ENCODE measurements at regions not wholly inside any gene's neighbourhood (a gene's known extent, or its start where the extent isn't known, plus 50 kb on each side); places are given as distances from the start of the nearest gene placed in this dataset.
A peak's percentile ranks its signal among the peaks of the same experiment; 100 is the strongest.
"Not testable (repeated sequence)": the region's sequence is repeated elsewhere in the genome, so short reads cannot be mapped to it uniquely, and the experiment has no call there.

DNA sequence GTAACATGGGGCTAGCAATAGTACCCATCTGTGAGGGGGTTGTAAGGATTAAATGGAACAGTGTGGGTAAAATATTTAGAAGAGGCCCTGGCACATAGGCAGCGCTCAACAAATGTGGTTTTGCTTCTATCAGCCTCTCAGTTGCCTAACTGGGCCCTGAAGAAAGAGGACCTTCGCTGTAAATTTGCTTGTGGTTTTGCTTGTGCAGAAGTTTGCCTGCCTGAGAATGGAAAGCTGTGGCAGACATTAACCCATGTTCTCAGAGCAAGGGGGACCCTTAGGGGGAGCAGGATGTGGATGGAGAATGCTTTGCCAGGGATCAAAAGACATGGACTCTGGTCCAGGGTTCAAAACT is 160.1 kb downstream of the BRMS1L start:
- no peak for DNase-seq

DNA sequence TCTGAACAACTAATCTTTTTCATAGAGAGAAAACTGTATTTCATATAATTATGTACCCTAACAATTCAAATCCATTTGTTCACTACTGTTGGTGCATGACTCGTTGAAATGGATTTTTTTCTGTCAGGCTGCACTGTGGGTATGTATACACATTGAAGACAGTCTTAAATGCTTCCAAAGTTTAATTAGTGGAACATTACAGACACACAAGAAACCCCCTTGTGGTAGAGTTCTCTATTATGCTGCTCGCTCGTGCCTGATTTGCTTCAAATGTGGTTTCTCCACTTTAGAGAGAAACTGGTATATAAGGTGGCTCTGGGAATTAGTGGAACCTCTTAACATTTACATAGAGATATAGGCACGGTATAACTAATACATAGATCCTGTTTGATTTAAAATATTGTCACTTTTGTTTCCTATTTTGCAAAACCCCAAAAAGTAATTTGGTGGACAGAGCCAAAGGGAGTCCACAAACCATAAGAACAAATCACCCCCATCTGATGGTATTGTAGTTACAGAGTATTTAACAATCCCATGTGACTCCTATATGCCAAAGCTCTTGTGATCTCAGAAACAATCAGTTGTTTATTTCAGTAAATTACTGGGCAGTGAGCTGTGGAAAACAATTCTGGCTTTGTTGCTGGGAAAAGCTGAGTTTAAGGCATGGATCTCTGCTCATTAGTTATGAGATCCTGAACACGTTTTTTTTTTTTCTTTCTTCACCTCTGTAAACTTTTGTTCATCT is 159.5 kb downstream of the BRMS1L start:
- no peak for DNase-seq

DNA sequence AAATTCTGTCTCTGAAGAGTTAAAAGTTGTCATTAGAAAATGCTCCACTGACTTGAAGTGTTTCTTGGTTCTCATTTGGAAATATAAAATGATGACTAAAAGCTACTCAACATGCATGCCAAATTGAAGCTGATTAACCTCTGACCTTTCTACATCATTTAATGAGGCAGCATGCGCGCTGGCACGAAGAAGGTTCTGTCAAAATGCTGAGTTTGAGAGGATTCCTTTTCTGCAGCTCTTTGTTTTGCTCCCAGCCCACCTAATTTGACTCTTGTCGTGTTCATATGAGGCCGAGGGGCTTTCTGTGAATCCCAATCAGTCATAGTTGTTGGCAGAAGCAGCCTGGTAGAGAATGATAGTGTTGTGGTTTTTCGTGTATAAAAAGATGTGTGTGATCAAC is 153.4 kb downstream of the BRMS1L start:
- DNase-seq, result no peak

DNA sequence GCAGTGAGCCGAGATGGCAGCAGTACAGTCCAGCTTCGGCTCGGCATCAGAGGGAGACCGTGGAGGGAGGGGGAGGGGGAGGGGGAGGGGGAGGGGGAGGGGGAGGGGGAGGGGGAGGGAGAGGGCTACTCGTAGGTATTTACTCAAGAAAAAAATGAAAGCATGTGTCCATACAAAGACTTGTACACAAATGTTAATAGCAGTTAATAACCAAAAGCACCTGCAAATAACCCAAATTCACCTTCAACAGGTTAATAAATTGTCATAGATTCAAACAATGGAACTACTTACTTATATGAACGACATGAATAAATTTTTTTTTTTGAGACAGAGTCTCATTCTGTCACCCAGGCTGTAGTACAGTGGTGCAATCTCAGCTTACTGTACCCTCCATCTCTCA is 152.4 kb downstream of the BRMS1L start:
- DNase-seq, result no peak

DNA sequence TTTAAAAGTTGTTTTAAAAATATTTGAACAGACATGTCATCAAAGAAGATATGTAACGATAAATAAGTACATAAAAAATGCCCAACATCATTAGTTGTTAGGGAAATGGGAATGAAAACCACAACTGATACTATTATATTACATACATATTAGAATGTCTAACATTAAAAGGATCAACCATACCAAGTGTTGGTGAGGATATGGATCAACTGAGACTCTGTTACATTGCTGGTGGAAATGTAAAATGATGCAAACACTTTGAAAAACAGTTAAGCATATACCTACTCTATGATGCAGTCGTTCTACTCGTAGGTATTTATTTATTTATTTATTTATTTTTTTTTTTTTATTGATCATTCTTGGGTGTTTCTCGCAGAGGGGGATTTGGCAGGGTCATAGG is 149.7 kb downstream of the BRMS1L start:
- DNase-seq, result no peak

DNA sequence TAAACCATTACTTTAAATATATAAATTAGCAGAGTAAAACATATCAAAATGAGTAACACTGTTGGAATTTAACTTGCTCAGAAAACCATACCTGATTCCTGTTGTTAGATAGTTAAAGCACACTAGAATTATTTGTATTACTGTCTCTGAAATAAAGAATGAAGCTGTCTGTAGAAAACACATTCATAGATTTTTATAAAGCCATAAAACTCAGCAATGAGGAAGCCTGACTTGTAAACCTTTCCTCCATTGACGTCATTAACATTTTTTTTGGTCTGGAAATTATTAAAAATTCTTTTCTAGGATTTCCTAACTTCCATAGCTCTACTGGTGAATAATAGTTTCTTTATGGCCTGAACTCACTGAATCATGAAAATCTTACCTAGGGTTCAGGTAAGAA is 147.6 kb downstream of the BRMS1L start:
- no peak for DNase-seq

DNA sequence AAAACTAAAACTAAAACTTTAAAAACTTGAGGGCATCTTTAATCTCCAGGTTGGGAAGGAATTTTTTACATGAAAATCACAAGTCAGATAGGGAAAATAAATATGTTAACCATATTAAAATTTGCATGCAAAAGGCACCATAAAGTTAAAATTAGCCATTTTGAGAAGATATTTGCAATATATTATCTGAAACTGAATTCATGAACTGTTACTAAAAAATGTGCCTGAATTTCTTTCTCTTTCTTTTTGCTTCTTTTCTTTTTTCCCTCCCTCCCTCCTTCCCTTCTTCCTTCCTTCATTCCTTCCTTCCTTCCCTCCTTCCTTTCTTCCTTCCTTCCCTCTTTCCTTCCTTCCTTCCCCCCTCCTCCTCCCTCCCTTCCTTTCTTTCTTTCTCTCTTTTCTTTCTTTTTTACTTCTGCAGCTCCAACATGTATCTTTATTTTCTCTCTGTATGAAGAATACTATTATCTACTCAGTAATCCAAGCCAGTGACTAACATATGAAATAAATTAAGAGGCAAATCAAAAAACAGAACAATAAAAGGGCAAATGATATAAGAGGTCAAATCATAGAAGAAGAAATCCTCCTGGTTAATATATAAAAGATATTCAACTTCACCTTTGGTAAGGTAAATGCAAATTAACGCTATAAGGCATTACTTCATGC is 146.0 kb downstream of the BRMS1L start:
- DNase-seq, result no peak

DNA sequence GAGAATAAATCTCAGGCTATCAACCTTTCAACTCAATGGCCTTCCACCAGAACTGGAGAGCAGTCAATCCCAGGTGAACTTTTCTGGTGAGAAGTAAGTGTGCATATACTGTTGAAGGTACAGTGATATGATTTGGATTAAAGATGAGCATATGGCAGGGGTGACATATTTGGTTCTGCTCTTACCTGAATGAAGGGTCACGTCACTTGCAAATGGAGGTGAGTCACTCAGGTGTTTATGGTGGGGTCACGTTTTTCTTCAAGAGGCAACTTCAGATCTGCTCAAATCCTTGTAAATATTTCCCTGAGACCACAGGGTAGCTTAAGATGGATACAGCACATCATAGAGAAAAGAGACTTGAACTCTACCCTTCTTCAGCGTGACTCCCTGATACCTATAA is 143.2 kb downstream of the BRMS1L start:
- no peak for DNase-seq

DNA sequence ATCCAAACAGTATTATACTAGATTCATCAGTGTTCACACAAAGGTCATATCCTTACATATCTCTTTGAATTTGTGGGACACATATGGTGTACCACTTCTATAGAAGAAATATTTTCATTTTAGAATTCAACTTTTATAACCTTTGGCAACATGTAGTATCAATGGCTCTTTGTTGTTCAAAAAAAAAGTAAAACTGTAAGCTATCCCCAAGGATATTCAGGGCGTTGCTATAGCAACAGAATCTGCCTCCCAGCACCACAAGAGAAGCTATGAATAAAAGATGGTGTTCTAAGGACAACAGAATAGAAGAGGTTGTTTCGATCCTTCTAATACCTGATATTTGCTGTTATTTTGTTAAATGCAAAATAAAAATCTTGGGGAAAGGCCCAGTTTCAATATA is 139.3 kb downstream of the BRMS1L start:
- DNase-seq, result no peak

DNA sequence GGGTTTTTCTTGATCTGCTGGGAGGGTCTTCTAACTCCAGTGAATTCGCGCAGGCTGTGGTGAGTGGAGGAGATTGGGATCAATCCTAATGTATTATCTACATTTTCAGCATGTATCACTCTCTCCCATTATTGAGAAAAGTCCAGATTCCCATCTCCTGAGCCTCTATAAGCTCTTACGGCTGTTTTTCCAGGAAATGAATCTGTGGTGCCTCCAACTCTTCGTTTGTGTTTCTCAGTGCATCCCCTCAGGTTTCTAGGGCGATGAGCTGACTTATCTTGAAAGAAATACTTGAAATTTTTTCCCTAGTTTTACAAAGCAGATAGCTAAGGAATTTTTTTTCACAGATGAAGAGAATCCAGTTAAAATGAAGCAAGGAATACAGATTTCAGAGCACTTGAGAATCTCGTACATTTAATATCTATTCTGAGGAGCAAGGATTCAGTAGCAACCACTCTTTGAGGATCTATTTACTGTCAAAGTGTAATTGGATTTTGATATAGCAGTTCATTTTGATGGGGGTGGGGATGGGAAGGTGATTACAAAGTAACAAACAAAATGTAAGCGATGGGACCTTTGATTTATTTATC is 138.7 kb downstream of the BRMS1L start:
- no peak for DNase-seq

DNA sequence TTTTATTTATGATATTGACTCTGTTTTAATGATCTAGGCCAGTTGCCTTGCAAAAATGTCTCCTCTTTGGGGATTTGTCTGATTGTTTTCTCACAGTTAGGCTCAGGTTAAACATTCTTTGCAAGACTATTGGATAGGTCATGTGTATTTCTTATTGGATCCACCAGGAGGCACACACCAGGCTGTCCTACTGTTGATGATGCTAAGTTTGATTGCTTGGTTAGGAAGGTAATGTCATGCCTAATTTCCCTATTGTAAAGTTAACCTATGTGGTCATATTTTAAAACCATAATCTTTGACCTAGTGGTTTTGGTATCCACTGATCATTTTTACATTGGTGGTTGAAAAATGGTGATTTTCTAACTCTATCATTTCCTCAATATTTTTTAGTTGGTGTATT is 137.1 kb downstream of the BRMS1L start:
- peak; percentile 10 for DNase-seq

DNA sequence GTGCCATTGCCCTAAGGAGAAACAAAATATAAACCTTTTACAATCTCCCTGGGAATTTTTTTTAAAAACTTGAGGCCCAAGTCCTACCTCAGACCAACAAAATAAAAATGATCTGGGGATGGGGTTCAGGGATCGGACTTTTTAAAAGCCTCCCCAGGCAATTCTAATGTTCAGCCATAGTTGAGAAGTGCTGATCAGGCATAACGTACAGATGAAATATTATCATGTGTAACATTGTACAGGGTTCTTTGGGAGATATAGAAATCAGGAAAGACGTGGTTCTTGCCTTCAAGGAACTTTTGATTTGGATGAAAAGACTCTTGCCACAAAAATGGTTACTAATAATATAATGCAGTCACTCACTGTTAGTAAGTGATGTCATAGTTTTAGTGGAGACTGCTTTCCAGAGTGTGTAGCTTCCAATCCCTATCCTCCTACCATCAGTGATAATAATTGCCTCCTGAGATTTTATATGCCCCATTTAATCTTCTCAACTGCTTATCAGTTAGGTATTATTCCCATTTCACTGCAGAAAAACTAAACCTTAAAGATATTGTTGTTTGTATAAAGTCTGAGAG is 135.6 kb downstream of the BRMS1L start:
- DNase-seq, result no peak

DNA sequence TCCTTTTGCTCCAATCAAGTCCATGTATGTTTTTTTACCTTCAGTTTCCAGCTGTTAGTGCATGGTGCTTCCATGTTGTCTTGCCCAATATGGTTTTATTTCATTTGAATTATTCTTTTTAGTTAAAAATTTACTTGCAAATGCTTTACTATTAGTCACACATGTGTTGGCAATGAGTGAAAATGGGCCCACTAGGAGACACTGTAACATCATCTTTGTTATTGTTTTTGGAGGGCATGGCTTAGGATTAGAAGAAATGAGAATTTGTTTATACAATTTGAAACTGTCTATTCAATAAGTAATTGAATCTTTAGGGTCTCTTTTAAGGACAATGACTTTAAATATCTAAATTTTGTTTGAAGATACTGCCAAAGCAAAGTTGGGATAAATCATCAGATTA is 133.7 kb downstream of the BRMS1L start:
- DNase-seq, result no peak

DNA sequence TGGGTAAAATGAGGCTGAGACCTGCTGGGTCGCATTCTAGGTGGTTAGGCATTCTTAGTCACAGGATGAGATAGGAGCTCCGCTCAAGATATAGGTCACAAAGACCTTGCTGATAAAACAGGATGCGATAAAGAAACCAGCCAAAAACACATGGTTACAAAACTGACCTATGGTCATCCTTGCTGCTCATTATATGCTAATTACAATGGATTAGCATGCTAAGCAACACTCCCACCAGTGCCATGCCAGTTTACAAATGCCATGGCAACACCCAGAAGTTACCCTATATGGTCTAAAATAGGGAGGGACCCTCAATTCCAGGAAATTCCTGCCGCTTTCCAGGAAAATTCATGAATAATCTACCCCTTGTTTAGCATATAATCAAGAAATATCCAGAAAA is 132.4 kb downstream of the BRMS1L start:
- DNase-seq, result no peak

DNA sequence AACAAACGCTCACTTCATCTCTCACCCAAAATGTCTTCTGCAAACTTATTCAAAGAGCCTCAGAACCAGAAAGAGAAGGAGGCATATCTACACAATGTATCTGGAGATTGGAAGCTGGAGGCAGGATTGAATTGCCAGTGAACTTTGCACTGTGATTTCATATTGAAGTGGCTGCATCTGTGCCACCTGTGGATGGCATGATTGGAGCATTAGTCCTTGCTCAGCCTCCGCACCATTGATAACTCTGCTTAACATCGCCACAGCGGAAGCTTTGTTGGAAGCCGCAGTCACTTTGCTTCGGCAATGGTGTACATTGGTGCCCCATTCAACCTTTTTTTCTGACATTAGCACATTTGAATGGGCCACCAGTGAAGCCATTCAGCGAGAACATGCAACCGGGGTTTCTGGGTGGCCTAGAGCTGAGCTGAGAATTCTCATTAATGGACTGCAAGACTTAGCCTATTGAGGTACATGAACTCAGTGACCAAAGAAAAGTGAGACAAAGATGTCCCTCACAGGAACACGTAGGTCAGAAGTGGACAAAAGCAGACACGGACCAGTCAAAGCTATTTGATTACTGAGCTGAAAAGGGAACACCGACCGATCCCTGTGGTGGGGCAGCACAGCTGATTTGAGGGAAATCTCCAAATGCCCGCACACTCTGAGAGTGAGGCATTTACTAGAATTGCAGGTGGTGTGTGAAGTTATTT is 130.4 kb downstream of the BRMS1L start:
- no peak for DNase-seq

DNA sequence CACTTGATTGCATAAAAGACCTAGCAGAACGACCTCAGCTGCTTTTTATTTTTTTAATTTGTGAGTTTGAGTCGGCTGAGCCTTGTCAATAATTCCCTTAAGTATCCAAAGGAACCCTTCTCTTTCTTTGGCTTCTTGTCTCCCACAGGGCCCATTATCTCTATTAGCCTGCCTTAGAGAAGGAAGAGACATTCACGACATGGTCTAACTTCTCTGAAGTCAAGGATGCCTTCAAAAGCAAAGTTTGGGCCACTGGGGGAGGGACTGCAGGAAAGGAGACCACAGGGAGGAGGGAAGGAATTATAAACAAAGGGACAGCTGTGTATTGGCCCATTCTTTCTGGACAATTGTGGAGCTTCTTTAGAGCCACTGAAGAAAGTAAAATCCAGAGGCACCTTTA is 126.4 kb downstream of the BRMS1L start:
- no peak for DNase-seq

DNA sequence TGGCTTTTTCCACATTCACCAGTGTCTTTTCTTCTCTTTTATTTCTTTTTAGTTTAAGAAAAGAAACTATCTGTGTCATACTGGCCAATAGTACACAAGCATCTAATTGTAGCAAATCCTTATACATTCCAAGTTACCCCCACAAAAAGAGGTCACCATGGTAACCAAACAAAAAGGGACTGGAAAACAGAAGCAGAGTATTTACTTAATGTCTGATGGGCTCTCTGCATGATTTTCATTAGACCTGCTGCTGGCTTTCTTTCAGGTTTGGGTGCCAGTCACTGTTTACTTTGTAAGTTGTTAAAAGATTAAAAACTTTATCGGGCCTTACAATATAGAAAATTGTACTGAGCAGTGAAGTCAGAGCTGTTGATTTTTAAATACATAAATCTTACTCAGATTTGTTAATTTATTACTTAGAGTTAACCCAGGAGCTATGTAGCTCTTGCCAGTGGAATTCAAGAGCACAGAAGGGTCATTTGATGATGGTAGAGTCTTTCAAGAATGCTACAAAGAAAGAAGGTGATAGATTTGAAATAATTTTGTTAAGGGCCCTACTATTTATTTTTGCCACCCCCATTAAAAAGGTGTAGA is 123.9 kb downstream of the BRMS1L start:
- peak; percentile 81 for DNase-seq

DNA sequence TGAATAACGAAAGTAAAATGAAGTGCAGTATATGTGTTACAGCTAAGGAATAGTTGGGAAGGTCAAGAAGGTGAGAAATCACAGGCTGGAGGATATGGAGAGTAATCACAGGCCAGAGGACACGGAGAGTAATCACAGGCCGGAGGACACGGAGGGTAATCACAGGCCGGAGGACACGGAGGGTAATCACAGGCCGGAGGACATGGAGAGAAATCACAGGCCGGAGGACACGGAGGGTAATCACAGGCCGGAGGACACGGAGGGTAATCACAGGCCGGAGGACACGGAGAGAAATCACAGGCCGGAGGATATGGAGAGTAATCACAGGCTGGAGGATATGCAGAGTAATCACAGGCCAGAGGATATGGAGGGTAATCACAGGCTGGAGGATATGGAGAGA is 121.8 kb downstream of the BRMS1L start:
- DNase-seq, result not testable (repeated sequence)

DNA sequence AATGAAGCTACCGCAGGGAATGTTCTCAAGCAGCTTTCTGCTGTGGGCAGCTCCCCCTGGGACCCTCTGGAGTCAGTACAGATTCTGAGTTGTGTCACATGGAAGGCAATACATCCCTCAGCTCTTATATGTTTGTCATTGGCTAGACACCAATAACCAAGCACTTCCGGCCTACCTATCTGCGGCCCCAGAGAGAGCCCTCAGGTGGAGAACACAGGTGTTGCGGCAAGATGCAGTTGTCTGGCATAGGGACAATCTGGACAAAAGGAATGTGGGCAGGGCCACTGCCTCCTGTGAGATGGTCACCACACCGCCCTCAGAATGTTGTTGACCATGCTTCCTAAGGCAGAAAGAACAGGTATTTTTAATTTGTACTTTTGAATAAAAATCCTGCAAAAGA is 118.7 kb downstream of the BRMS1L start:
- DNase-seq, result peak; percentile 28

DNA sequence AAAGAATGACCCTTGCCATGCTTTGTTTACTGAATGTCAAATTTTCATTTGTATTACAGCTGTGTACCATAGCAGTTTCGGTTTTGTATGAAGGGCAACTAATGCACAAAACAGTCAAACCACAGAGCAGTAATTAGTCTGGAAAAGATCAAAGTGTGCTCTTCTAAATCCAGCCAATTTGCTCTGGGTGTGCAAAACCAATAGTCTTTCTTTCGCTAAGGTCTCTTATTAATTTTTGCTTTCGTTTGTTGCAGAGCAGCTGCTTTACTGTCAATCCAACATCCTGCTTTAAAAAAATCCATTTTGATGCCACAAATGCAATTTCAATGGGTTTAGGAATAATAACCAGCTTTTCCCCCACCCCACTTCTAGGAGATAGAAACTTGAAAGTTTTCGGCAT is 114.2 kb downstream of the BRMS1L start:
- peak; percentile 2 for DNase-seq

DNA sequence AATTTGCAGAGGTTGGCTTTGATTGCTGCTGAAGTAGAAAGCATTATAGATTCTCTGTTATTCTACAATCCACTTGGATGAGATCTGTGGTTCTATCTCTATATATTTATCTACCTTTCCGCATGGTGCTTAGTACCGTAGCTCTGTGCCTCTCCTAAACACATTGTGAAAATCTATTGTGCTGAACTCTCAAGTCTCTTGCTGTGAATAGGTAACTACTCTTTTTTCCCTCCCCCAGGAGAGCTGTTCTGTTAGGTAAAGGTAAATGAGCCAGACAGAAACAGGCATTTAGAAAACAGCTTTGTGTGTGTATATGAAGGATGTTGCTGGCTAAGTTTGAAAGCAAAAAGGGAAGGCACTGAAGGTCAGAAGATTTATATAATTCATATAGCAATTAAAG is 112.6 kb downstream of the BRMS1L start:
- DNase-seq, result no peak

DNA sequence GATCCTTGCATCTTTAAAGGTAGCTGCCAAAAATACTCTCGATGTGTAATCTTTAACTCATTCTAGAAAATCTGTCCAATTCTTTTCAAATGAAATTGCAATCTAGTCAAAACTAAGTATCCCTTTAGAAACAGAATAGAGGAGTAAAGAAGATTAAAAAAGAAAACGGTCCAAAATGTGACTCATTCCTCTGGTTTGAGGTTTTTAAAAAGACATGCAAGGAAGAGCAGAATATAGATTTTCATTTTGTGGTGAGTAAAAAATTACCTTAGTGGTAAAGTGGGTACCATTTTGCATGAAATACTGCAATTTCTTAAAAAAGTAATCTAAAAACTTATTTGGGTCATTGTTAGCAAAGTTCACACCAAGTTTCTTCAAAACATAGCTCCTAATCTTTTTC is 108.4 kb downstream of the BRMS1L start:
- DNase-seq, result no peak

DNA sequence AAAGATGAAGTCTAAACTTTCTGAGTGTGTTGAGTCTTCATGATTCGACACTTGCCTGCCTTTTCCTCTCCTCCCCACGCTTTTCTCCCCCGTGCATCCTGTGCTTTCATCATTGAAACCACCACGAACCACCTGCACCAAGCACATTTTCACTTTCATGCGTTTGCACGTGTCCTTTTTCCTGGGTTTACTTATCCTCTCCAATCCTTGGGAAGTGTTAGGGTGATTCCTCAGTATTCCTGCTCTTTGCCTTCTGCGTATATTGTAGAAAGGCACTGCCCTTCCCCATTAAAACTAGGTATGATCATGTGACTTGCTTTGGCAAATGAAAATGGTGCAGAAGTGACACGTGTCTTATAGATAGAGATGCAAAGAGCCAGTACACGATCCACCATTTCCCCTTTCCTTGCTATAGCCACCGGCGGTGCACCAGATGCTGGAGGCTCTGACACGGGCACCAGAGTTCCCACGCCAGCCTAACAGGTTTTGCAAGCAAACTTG is 106.6 kb downstream of the BRMS1L start:
- peak; percentile 59 for DNase-seq
